HEK293 (cell line): ENCODE measurements at regions not wholly inside any gene's neighbourhood (a gene's known extent, or its start where the extent isn't known, plus 50 kb on each side); places are given as distances from the start of the nearest gene placed in this dataset.

Source experiments
- CTCF ChIA-PET: fragments of 350-600 bp; formaldehyde crosslinking; extraction: SDS; loops from one replicate; lab custom pipeline; 2021; ENCODE audit warnings: antibody characterized with exemption; lab: Yijun Ruan, JAX
- POLR2A ChIA-PET: fragments of 300-600 bp; formaldehyde crosslinking; extraction: SDS; loops from one replicate; lab custom pipeline; 2020; ENCODE audit warnings: antibody characterized with exemption, inconsistent platforms; lab: Yijun Ruan, JAX
- H3K27ac ChIP-seq: fragments of 200-500 bp; sonication (Bioruptor generic); 2 replicates; pipeline ENCODE4 v1.5.1; 2014; ENCODE audit warnings: low read depth, low read length, control low read depth, inconsistent platforms; ENCODE audit errors: extremely low read depth
- H3K36me3 ChIP-seq, 2 experiments: fragments of 200-500 bp in 1 of 2; sonication (Bioruptor generic) in 1 of 2; 1 replicate in 1 of 2; 2 replicates in 1 of 2; pipeline ENCODE4 v1.5.1; 2014 to 2017; ENCODE audit warnings: inconsistent platforms in 2 of 2, low read length in 2 of 2; ENCODE audit not compliant: control insufficient read depth in 2 of 2, insufficient read depth in 1 of 2
- H3K4me1 ChIP-seq: fragments of 200-500 bp; sonication (Bioruptor generic); 2 replicates; pipeline ENCODE4 v1.5.1; 2014; ENCODE audit warnings: mild to moderate bottlenecking, low read length, inconsistent platforms; ENCODE audit not compliant: control insufficient read depth, insufficient read depth
- H3K4me3 ChIP-seq: 2 replicates; pipeline ENCODE4 v1.5.1; 2011; ENCODE audit warnings: low read depth, mild to moderate bottlenecking, control low read depth, low read length, moderate library complexity
- H3K9me3 ChIP-seq: fragments of 200-500 bp; sonication (Bioruptor generic); 2 replicates; pipeline ENCODE4 v1.5.1; 2014; ENCODE audit warnings: low read depth, low read length, inconsistent platforms; ENCODE audit not compliant: control insufficient read depth, insufficient read depth
- CTCF ChIP-seq: fragments of 450-650 bp; formaldehyde crosslinking; IDR thresholded peaks from 2 replicates; pipeline ENCODE4 v1.5.1; 2016; ENCODE audit warnings: missing biosample characterization, missing genetic modification characterization
- HOXA7 ChIP-seq: sonication (generic); formaldehyde crosslinking; IDR thresholded peaks from 2 replicates; pipeline ENCODE4 v1.8.1; 2022; ENCODE audit warnings: missing genetic modification reagents, borderline replicate concordance
- KLF10 ChIP-seq: fragments of 450-650 bp; IDR thresholded peaks from 2 replicates; pipeline ENCODE4 v1.5.1; 2018; ENCODE audit warnings: missing biosample characterization, mild to moderate bottlenecking, missing genetic modification characterization
- OVOL3 ChIP-seq: fragments of 450-650 bp; formaldehyde crosslinking; IDR thresholded peaks from 2 replicates; pipeline ENCODE4 v1.5.1; 2016; ENCODE audit warnings: missing biosample characterization, missing genetic modification characterization
- REPIN1 ChIP-seq: fragments of 450-650 bp; formaldehyde crosslinking; IDR thresholded peaks from 2 replicates; pipeline ENCODE4 v1.5.1; 2017; ENCODE audit warnings: missing biosample characterization, missing genetic modification characterization, low read depth
- SCRT2 ChIP-seq: fragments of 450-650 bp; formaldehyde crosslinking; IDR thresholded peaks from 2 replicates; pipeline ENCODE4 v1.5.1; 2016; ENCODE audit warnings: missing biosample characterization, missing genetic modification characterization
- SP2 ChIP-seq: fragments of 450-650 bp; formaldehyde crosslinking; IDR thresholded peaks from 2 replicates; pipeline ENCODE4 v1.5.1; 2016; ENCODE audit warnings: missing biosample characterization, missing genetic modification characterization
- SP7 ChIP-seq: fragments of 450-650 bp; formaldehyde crosslinking; IDR thresholded peaks from 2 replicates; pipeline ENCODE4 v1.5.1; 2016; ENCODE audit warnings: missing biosample characterization, missing genetic modification characterization
- TCF7L2 ChIP-seq: IDR thresholded peaks from 2 replicates; pipeline ENCODE4 v1.6.1; 2011; ENCODE audit warnings: low read depth, mild to moderate bottlenecking, inconsistent platforms, low read length, moderate library complexity, borderline replicate concordance
- ZFP69B ChIP-seq: fragments of 450-650 bp; formaldehyde crosslinking; IDR thresholded peaks from 2 replicates; pipeline ENCODE4 v1.5.1; 2016; ENCODE audit warnings: missing biosample characterization, missing genetic modification characterization
- ZNF114 ChIP-seq: fragments of 450-650 bp; formaldehyde crosslinking; IDR thresholded peaks from 2 replicates; pipeline ENCODE4 v1.5.0; 2017; ENCODE audit warnings: missing biosample characterization, missing genetic modification characterization
- ZNF140 ChIP-seq: fragments of 450-650 bp; formaldehyde crosslinking; IDR thresholded peaks from 2 replicates; pipeline ENCODE4 v1.5.1; 2016; ENCODE audit warnings: missing biosample characterization, missing genetic modification characterization
- ZNF155 ChIP-seq: fragments of 450-650 bp; formaldehyde crosslinking; IDR thresholded peaks from 2 replicates; pipeline ENCODE4 v1.5.1; 2016; ENCODE audit warnings: missing biosample characterization, missing genetic modification characterization
- ZNF157 ChIP-seq: fragments of 450-650 bp; formaldehyde crosslinking; IDR thresholded peaks from 2 replicates; pipeline ENCODE4 v1.5.1; 2016; ENCODE audit warnings: missing biosample characterization, missing genetic modification characterization
- ZNF18 ChIP-seq: fragments of 450-650 bp; formaldehyde crosslinking; IDR thresholded peaks from 2 replicates; pipeline ENCODE4 v1.5.1; 2016; ENCODE audit warnings: missing biosample characterization, missing genetic modification characterization
- ZNF221 ChIP-seq: fragments of 450-650 bp; formaldehyde crosslinking; IDR thresholded peaks from 2 replicates; pipeline ENCODE4 v1.5.1; 2017; ENCODE audit warnings: missing biosample characterization, missing genetic modification characterization, borderline replicate concordance
- ZNF311 ChIP-seq: fragments of 450-650 bp; formaldehyde crosslinking; IDR thresholded peaks from 2 replicates; pipeline ENCODE4 v1.5.1; 2017; ENCODE audit warnings: missing biosample characterization, missing genetic modification characterization, borderline replicate concordance
- ZNF404 ChIP-seq: fragments of 450-650 bp; formaldehyde crosslinking; IDR thresholded peaks from 2 replicates; pipeline ENCODE4 v1.5.1; 2017; ENCODE audit warnings: missing biosample characterization, missing genetic modification characterization
- ZNF571 ChIP-seq: fragments of 450-650 bp; formaldehyde crosslinking; IDR thresholded peaks from 2 replicates; pipeline ENCODE4 v1.5.0; 2017; ENCODE audit warnings: missing biosample characterization, missing genetic modification characterization
- ZNF600 ChIP-seq: fragments of 450-650 bp; formaldehyde crosslinking; IDR thresholded peaks from 2 replicates; pipeline ENCODE4 v1.5.1; 2016; ENCODE audit warnings: missing biosample characterization, missing genetic modification characterization
- ZNF624 ChIP-seq: fragments of 450-650 bp; formaldehyde crosslinking; IDR thresholded peaks from 2 replicates; pipeline ENCODE4 v1.5.1; 2017; ENCODE audit warnings: missing biosample characterization, missing genetic modification characterization
- ZNF701 ChIP-seq: fragments of 450-650 bp; formaldehyde crosslinking; IDR thresholded peaks from 2 replicates; pipeline ENCODE4 v1.5.1; 2016; ENCODE audit warnings: missing biosample characterization, missing genetic modification characterization
- TF ChIP-seq, protein P1 (sequence below): fragments of 450-650 bp; IDR thresholded peaks from 2 replicates; pipeline ENCODE4 v1.5.1; 2018; ENCODE audit warnings: missing biosample characterization, missing genetic modification characterization
- TF ChIP-seq, protein P2 (sequence below): fragments of 450-650 bp; formaldehyde crosslinking; IDR thresholded peaks from 2 replicates; pipeline ENCODE4 v1.5.1; 2016; ENCODE audit warnings: missing biosample characterization, missing genetic modification characterization, low read depth
- TF ChIP-seq, protein P3 (sequence below): sonication (generic); formaldehyde crosslinking; IDR thresholded peaks from 2 replicates; pipeline ENCODE4 v1.8.1; 2022; ENCODE audit warnings: mild to moderate bottlenecking, moderate library complexity, missing genetic modification reagents
- TF ChIP-seq, protein P4 (sequence below): fragments of 450-650 bp; formaldehyde crosslinking; IDR thresholded peaks from 2 replicates; pipeline ENCODE4 v1.5.1; 2017; ENCODE audit warnings: missing biosample characterization, mild to moderate bottlenecking, missing genetic modification characterization, moderate library complexity

GRCh38 chr13:31663880-31664585, 75.3 kb upstream of the RXFP2 start:
- TF ChIP-seq ZNF311 (no peak), ZFP69B (tag by site-specific recombination) (no peak), ZNF18 (tag by site-specific recombination) (no peak), ZNF157 (tag by site-specific recombination) (no peak), ZNF114 (tag by site-specific recombination) (no peak), ZNF600 (tag by site-specific recombination) (no peak), ZNF701 (tag by site-specific recombination) (no peak), KLF10 (tag by site-specific recombination) (no peak), OVOL3 (no peak), ZNF140 (tag by site-specific recombination) (no peak), TCF7L2 (no peak), ZNF571 (tag by site-specific recombination) (no peak)
- TF ChIP-seq, protein P1, sequence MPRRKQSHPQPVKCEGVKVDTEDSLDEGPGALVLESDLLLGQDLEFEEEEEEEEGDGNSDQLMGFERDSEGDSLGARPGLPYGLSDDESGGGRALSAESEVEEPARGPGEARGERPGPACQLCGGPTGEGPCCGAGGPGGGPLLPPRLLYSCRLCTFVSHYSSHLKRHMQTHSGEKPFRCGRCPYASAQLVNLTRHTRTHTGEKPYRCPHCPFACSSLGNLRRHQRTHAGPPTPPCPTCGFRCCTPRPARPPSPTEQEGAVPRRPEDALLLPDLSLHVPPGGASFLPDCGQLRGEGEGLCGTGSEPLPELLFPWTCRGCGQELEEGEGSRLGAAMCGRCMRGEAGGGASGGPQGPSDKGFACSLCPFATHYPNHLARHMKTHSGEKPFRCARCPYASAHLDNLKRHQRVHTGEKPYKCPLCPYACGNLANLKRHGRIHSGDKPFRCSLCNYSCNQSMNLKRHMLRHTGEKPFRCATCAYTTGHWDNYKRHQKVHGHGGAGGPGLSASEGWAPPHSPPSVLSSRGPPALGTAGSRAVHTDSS (tag by site-specific recombination), result no peak
- TF ChIP-seq, all 188 proteins: peak for 0
- CTCF ChIA-PET, result no interaction called here
- Histone ChIP-seq H3K4me1 (no peaks in the 10 kb centered on the region), H3K27ac (no peak overlapping the region), H3K36me3 (no peaks in the 10 kb centered on the region), H3K4me3 (no peak overlapping the region), H3K9me3 (no peaks in the 10 kb centered on the region)
- POLR2A ChIA-PET, result no interaction called here

- H3K36me3 ChIP-seq, result no peaks in the 10 kb centered on the region
- no peak overlapping the region for H3K4me3 ChIP-seq
- H3K27ac ChIP-seq, result no peak overlapping the region
- CTCF ChIA-PET, result interaction anchor here (0.6 to 0.7 kb wide), 3 partner anchors 13 to 133 kb away, joined by 3 to 4 read pairs (median 3); no protein-coding TSS in a partner anchor
- POLR2A ChIA-PET, result no interaction called here
- no peaks in the 10 kb centered on the region for H3K4me1 ChIP-seq
- no peaks in the 10 kb centered on the region for H3K9me3 ChIP-seq
- TF ChIP-seq HOXA7 (CRISPR knock-in tag) (no peak), KLF10 (tag by site-specific recombination) (no peak), CTCF (tag by site-specific recombination) (no peak), SP2 (no peak), ZNF221 (tag by site-specific recombination) (no peak), SCRT2 (tag by site-specific recombination) (no peak), SP7 (no peak), REPIN1 (tag by site-specific recombination) (no peak), ZNF155 (tag by site-specific recombination) (no peak), ZNF404 (tag by site-specific recombination) (no peak), ZNF624 (tag by site-specific recombination) (no peak)
- TF ChIP-seq, protein P2, sequence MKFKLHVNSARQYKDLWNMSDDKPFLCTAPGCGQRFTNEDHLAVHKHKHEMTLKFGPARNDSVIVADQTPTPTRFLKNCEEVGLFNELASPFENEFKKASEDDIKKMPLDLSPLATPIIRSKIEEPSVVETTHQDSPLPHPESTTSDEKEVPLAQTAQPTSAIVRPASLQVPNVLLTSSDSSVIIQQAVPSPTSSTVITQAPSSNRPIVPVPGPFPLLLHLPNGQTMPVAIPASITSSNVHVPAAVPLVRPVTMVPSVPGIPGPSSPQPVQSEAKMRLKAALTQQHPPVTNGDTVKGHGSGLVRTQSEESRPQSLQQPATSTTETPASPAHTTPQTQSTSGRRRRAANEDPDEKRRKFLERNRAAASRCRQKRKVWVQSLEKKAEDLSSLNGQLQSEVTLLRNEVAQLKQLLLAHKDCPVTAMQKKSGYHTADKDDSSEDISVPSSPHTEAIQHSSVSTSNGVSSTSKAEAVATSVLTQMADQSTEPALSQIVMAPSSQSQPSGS (tag by site-specific recombination), result no peak
- TF ChIP-seq, protein P3, sequence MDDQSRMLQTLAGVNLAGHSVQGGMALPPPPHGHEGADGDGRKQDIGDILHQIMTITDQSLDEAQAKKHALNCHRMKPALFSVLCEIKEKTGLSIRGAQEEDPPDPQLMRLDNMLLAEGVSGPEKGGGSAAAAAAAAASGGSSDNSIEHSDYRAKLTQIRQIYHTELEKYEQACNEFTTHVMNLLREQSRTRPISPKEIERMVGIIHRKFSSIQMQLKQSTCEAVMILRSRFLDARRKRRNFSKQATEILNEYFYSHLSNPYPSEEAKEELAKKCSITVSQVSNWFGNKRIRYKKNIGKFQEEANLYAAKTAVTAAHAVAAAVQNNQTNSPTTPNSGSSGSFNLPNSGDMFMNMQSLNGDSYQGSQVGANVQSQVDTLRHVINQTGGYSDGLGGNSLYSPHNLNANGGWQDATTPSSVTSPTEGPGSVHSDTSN (CRISPR knock-in tag), result no peak
- TF ChIP-seq, protein P4, sequence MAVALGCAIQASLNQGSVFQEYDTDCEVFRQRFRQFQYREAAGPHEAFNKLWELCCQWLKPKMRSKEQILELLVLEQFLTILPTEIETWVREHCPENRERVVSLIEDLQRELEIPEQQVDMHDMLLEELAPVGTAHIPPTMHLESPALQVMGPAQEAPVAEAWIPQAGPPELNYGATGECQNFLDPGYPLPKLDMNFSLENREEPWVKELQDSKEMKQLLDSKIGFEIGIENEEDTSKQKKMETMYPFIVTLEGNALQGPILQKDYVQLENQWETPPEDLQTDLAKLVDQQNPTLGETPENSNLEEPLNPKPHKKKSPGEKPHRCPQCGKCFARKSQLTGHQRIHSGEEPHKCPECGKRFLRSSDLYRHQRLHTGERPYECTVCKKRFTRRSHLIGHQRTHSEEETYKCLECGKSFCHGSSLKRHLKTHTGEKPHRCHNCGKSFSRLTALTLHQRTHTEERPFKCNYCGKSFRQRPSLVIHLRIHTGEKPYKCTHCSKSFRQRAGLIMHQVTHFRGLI (tag by site-specific recombination), result no peak
These were observed 68.3 kb upstream of the RXFP2 start for GRCh38 chr13:31670831-31671617.
